Right lobe of liver (tissue), 6 donors: ENCODE measurements at regions not wholly inside any gene's neighbourhood (a gene's known extent, or its start where the extent isn't known, plus 50 kb on each side); places are given as distances from the start of the nearest gene placed in this dataset.

Experiments used
- ATAC-seq, 4 donors: fragments of 200-7000 bp; cut with Tn5 transposase; one replicate each; pipeline ENCODE4 v1.9.1; 2020; ENCODE audit warnings: mild to moderate bottlenecking in 4 of 4, moderate library complexity in 4 of 4
- DNase-seq, 3 donors: peaks; one replicate each; pipeline ENCODE4 v3.0.0-alpha.2; 2020
- H3K27ac ChIP-seq, 3 donors: fragments of 200-600 bp; one replicate each; pipeline ENCODE4 v1.8.0; 2022
- H3K27me3 ChIP-seq, 2 donors: fragments of 200-600 bp; one replicate each; pipeline ENCODE4 v1.8.0; 2022
- H3K36me3 ChIP-seq, 4 donors: fragments of 200-600 bp; sonication (generic) in 1 of 4; one replicate each; pipeline versions ENCODE4 v1.5.1 to v1.8.0; 2017 to 2022; ENCODE audit warnings: control low read depth in 1 of 4
- H3K4me1 ChIP-seq, 4 donors: fragments of 200-600 bp; sonication (generic) in 1 of 4; one replicate each; pipeline versions ENCODE4 v1.5.1 to v1.8.0; 2017 to 2022; ENCODE audit warnings: control low read depth in 1 of 4
- H3K4me3 ChIP-seq, 3 donors: fragments of 200-600 bp; one replicate each; pipeline ENCODE4 v1.8.0; 2022
- H3K9me3 ChIP-seq, 4 donors: fragments of 200-600 bp; sonication (generic) in 1 of 4; one replicate each; pipeline versions ENCODE4 v1.5.1 to v1.8.0; 2017 to 2022; ENCODE audit warnings: control low read depth in 1 of 4
- CTCF ChIP-seq, 4 donors: fragments of 200-600 bp in 3 of 4; fragments of 450-650 bp in 1 of 4; IDR thresholded peaks; one replicate each; pipeline versions ENCODE4 v1.5.1 to v1.8.0; 2016 to 2022; ENCODE audit warnings: antibody characterized with exemption in 4 of 4, mild to moderate bottlenecking in 2 of 4
- POLR2A ChIP-seq: fragments of 450-650 bp; IDR thresholded peaks from one replicate; pipeline ENCODE4 v1.6.1; 2017; ENCODE audit warnings: antibody characterized with exemption, mild to moderate bottlenecking
- WGBS: methylation state at CpG from one replicate; pipeline ENCODE4 v1.1.6; 2018; ENCODE audit warnings: low coverage, low lambda C conversion rate; ENCODE audit not compliant: insufficient coverage; ENCODE audit errors: missing lambda C conversion rate; 5-methylcytosine and 5-hydroxymethylcytosine counted together
- intact Hi-C, 2 donors: fragments of 100-400 bp; cut with DNase I; formaldehyde crosslinking; loops; one replicate each; pipeline versions ENCODE4 v1.11.2 to v1.14.1; 2022
- donor health status: DM: no; HTN: yes; CAD: no.
- donor health status: DM: no; HTN: no; CAD: no.
- donor health status: DM: no; HTN: no; CAD: no.
- donor health status: DM: no; HTN: yes; CAD: no.
- donor health status: DM: no; HTN: yes; CAD: no.

- no peaks in the 10 kb centered on the region for H3K4me1 ChIP-seq
- ATAC-seq (no peak), DNase-seq (no peak)
- H3K4me3 ChIP-seq = no peak overlapping the region
- H3K27me3 ChIP-seq = no peaks in the 10 kb centered on the region
- intact Hi-C loops = no loop called here
- H3K36me3 ChIP-seq = no peaks in the 10 kb centered on the region
- H3K27ac ChIP-seq = no peak overlapping the region
- TF ChIP-seq CTCF (IDR thresholded peaks at IDR 0.05) (no peak), POLR2A (no peak)
- H3K9me3 ChIP-seq = no peaks in the 10 kb centered on the region
- 25% methylated on average over 1 of the region's 1 CpG for WGBS
Measured at GRCh38 chr5:155679530-155679929, 647.4 kb upstream of the SGCD start.

DNA sequence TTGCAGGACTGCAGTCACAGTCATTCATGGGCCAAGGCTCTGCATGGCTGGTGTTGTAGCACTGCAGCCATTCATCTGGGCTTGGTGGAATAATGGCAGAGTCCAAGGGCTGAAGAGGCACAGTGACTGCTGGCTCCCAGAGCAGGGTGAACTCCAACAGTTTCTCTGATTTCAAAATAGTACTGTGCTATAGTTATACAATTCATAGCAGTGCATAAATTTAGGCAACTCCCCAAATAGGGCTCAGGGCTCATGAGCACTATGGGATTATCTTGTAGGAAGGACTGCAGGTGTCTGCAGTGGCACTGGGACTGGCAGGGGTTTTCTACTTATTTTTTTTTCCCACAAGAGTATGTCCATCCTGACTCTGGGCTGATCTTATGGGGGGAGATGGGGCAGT, 642.5 kb upstream of the SGCD start:
- no peak for ATAC-seq
- Histone ChIP-seq H3K27ac (no peak overlapping the region), H3K36me3 (no peaks in the 10 kb centered on the region), H3K4me3 (no peak overlapping the region), H3K9me3 (no peaks in the 10 kb centered on the region), H3K4me1 (no peaks in the 10 kb centered on the region), H3K27me3 (no peaks in the 10 kb centered on the region)
- no peak for DNase-seq
- intact Hi-C loops = no loop called here
- no peak for TF ChIP-seq CTCF (IDR thresholded peaks at IDR 0.05)
- TF ChIP-seq POLR2A = no peak

GRCh38 chr5:155686131-155686530, 640.8 kb upstream of the SGCD start:
- TF ChIP-seq CTCF (IDR thresholded peaks at IDR 0.05) (no peak), POLR2A (no peak)
- intact Hi-C loops = no loop called here
- WGBS = 20% methylated on average over 1 of the region's 1 CpG
- Histone ChIP-seq H3K4me3 (no peak overlapping the region), H3K4me1 (no peaks in the 10 kb centered on the region), H3K27ac (no peak overlapping the region), H3K27me3 (no peaks in the 10 kb centered on the region), H3K9me3 (no peaks in the 10 kb centered on the region), H3K36me3 (no peaks in the 10 kb centered on the region)
- ATAC-seq (no peak), DNase-seq (no peak)

DNA sequence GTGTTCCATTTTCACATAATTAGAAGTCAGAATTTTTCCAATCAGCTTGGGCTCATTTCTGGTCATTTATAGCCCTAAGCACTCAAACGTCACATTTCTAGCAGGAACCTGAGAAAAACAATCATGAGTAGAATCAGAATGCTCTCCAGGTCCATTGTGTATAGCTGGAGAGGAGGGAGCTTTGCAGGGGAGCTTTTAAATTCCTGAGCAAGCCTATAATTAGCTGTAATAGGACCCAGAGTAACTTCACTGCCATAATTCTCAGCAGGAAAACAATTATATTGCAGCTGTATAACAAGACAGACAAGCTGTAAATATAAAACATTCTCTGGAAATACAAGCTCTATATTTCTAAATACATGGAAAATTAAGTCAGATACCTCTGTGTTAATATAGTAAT, 637.6 kb upstream of the SGCD start:
- DNase-seq = no peak
- H3K27me3 ChIP-seq = no peaks in the 10 kb centered on the region
- H3K4me3 ChIP-seq = no peak overlapping the region
- intact Hi-C loops = no loop called here
- H3K36me3 ChIP-seq = no peaks in the 10 kb centered on the region
- ATAC-seq = no peak
- H3K9me3 ChIP-seq = no peaks in the 10 kb centered on the region
- H3K4me1 ChIP-seq = no peaks in the 10 kb centered on the region
- TF ChIP-seq POLR2A (no peak), CTCF (IDR thresholded peaks at IDR 0.05) (no peak)
- H3K27ac ChIP-seq = no peak overlapping the region
- 33% methylated on average over 1 of the region's 1 CpG for WGBS

DNA sequence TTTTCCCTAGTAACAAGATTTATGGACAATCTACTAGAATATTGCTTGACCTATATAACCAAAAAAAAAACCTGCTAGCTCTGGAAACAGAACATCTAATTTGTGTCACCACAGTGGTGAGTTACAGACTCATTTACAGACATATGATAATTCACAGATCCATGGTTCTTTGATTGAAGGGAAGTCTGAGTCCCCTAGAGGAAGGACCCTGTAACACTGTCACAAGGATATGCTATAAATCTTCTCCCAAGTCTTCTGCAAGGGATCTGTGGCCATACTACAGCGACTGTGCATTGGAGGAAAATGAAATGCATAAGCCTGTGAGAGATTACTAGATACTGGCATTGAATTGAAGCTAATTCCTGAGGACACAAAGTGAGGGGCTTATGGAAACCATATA, 630.6 kb upstream of the SGCD start:
- Histone ChIP-seq H3K4me3 (no peak overlapping the region), H3K4me1 (no peaks in the 10 kb centered on the region), H3K27me3 (no peaks in the 10 kb centered on the region), H3K36me3 (no peaks in the 10 kb centered on the region), H3K27ac (no peak overlapping the region), H3K9me3 (no peaks in the 10 kb centered on the region)
- DNase-seq = no peak
- no peak for ATAC-seq
- TF ChIP-seq POLR2A (no peak), CTCF (IDR thresholded peaks at IDR 0.05) (no peak)
- intact Hi-C loops = no loop called here
- 33% methylated on average over 1 of the region's 1 CpG for WGBS
